GM18870 (cell line): ENCODE measurements at regions not wholly inside any gene's neighbourhood (a gene's known extent, or its start where the extent isn't known, plus 50 kb on each side); places are given as distances from the start of the nearest gene placed in this dataset.

Experiments
- ATAC-seq: cut with Tn5 transposase; IDR thresholded peaks from one replicate; pipeline ENCODE4 v1.9.1; 2021; ENCODE audit warnings: moderate library complexity; ENCODE audit not compliant: unreplicated experiment

GRCh38 chr5:74384851-74385250, 255.7 kb downstream of the ENC1 start:
- ATAC-seq: no peak

DNA sequence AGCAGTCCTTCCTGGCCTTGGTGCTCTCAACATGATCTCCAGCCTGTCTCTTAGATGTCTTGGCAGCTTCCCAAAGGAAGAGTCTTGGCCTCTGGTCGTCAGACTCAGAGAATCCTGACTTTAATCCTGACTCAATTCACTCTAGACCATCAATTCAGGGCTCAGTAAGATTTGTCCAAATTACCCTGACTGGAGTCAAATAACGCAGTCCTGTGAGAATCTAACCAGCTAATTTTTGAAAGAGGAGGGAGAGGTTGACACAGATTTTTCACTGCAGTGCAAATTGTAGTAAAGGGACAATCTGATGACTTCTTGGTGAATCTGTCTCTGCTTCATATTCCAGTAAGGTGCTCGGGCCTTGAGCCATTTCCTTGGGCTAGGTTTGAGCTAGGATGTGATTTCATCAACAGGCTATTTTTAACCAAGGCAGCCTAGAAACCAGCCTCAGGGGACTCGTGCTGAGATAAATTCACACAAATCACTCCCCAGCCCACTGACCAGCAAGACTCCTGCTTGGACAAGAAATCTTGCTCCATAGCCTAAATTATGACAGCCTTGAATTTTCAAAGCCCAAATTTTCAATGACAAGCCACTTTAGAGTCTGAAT, 257.4 kb downstream of the ENC1 start:
- ATAC-seq: no peak

DNA sequence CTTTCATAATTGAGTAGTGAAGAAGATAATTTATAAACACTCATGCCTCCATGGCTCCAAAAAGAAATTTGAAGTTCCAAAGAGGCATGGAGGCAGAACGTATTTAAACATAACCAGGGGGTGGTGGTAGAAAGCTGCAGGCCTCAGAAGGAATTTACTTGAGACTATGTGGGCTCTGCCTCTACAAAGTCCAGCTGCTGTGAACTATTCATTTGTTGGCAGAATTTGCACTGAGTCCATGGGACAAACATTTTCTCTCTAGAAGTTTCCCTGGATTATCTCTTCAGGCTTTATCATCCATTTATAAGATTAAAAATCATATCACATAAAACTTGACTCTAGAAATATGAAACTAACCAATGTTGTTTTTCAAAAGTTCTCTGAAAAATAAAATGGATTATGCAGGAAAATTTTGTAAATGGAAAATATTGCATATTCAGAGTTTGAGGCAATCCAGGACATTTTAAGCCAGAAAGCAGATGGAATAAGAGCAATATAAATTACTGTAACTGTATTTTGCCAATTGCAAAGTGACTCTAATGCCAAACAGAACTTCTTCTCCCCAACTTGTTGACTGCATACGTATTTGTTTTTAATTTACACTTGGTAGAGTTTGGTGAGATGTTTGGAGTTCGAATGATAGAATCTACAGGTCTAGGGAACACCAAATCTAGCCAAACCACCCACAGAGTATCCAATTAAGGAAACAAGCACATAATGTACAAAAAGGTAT, 258.2 kb downstream of the ENC1 start:
- no peak for ATAC-seq

DNA sequence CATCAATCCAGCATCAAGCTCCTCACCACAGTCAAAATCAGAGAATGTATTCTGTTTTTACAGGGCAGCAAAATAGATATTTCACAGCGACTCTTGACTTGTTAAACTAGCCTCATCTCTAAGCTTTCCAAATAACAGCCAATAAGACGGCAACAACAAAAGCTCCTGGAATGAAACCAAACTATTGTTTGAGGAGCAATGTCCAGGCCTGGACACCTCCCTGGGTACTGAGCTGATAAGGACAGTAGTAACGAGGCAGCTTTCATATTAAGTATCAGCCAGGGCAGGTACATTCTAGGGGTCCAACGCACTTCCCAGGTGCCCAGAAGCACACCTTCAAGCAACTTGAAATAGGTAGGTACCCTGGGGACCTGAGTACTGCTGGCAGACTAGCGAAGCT, 260.3 kb downstream of the ENC1 start:
- no peak for ATAC-seq

DNA sequence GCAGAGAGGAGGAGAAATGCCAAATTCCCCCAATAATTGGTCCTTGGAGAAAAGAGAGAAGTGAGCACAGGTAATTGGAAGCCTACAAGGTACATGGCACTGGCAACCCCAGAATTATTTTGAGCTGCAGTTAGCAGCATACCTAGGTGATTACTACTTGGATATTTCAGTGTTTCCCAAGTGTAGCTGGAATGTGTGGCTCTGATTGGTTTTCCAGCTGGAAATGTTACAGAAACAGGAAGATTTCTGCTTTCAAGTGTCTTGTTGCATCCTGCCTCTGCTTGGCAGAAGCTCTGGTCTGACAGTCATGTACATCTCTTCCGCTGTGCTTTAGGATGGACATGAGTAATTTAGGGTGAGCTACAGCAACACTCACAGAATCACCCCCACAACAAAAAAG, 262.1 kb downstream of the ENC1 start:
- no peak for ATAC-seq

DNA sequence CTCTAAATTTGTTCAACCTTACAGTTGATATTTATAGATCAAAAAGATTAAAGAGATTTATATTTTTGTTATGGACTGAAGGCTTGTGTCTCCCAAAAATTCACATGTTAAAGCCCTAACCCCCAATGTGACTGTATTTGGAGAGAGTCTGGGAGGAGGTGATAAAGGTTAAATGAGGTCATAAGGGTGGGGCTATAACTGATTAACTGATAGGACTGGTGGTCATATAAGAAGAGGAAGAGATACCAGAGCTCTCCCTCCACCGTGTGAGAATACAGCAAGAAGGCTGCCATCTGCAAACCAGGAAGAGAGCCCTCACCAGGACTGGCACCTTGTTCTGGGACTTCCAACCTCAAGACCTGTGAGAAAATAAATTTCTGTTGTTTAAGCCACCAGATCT, 264.3 kb downstream of the ENC1 start:
- no peak for ATAC-seq

DNA sequence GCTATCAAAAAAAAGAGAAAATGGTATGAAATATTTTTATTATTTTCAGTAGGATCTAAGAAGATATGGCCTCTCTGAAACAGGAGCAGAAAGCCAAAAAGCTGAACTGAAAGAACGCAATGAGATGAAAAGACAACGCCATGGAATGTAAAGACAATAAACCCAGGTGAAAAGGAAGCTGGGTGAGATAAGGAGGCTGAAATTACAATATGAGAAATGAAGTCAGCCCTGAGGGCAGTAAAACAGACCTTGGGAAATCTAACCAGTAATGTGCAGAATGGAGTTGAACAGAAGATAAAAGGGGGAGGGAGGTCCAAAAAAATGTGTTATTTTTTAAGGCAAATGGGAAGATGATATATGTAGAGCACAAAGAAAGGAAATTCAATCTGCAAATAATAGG, 265.3 kb downstream of the ENC1 start:
- no peak for ATAC-seq

DNA sequence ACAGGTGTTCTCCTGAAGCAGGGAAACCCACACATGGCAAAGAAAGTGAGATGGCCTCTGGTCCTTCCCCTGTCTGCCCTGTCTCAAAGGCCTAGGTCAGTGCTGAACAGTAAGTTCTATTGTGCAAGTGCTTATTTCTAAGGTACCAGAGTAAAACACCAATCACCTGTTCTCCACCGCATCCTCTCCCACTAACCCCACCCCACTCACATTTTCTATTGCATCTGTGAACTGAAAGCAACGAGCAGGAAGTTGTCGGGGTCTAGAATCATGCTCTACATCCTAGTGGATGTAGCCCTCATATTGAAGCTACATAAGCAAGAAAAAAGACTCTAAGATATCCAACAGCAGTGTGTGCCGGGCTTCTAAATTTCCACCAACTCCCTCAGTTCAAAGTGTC, 265.9 kb downstream of the ENC1 start:
- no peak for ATAC-seq

- no peak for ATAC-seq
Observed at GRCh38 chr5:74373076-74373475, 267.5 kb downstream of the ENC1 start.

DNA sequence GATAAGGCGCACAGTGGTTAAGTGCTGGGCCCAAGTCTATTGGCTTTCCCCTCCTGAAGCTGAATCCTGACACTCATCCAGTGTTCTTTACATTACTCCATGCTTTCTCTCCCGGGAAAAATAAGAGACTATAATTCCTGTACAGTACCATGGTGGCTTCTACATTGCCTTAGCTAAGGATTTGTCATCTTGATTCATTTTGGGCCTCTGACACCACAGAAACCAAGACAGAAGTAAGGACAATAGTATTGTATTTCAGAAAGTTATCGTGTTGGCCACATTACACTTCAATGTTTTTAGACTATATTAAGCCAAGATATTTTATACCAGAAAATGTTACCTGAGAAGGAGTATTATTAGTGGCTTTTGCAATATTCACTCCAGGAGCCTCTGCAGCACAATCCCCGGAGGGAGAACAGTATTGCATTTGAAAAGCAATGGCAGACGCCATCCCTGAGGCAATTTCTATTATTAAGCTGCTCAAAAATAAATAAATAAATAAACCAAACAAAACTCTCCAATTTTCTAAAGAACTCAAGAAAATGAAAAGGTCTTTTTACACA, 267.9 kb downstream of the ENC1 start:
- no peak for ATAC-seq

DNA sequence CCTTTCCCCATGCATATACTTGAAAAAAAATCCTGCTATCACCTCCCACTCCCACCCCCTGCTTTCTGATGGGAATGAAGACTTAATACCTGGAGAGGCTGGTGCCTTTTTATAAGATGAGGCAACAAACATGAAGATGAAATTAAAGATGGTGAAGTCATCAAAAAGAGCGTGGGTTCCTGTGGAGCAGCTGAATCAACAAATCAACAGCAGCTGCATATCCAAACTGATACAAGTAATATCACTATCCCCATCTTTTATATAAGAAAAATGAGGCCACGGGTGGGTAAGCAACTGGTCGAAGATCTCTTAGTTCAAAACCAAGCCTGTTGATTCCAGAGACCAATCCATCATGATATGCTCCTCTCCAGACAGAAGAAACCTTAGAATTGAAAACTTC, 268.5 kb downstream of the ENC1 start:
- ATAC-seq: no peak

DNA sequence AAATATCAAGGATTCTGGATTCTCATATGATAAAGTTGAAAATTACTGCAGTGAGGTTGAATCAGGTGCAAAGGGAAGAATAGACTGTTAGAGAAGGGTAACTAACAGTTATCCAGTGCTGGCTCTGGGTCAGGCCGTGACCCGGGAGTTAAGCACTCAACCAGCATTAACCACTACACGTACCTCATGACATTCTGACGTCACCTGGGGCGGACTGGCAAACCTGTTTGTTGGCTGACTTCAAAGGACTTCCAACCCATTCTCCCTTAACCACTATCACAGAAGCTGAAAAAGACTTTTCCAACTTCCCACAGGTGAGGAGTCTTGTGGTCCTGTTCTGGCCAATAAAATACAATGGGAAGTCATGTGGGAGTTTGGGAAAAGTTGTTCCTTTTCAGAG, 268.9 kb downstream of the ENC1 start:
- ATAC-seq: no peak

GRCh38 chr5:74370168-74370567, 270.4 kb downstream of the ENC1 start:
- no peak for ATAC-seq

GRCh38 chr5:74369173-74369572, 271.4 kb downstream of the ENC1 start:
- no peak for ATAC-seq

GRCh38 chr5:74367934-74368333, 272.6 kb downstream of the ENC1 start:
- ATAC-seq: no peak

GRCh38 chr5:74367241-74367733, 273.2 kb downstream of the ENC1 start:
- no peak for ATAC-seq

GRCh38 chr5:74365723-74366122, 274.8 kb downstream of the ENC1 start:
- no peak for ATAC-seq

GRCh38 chr5:74364507-74364906, 276.0 kb downstream of the ENC1 start:
- no peak for ATAC-seq

DNA sequence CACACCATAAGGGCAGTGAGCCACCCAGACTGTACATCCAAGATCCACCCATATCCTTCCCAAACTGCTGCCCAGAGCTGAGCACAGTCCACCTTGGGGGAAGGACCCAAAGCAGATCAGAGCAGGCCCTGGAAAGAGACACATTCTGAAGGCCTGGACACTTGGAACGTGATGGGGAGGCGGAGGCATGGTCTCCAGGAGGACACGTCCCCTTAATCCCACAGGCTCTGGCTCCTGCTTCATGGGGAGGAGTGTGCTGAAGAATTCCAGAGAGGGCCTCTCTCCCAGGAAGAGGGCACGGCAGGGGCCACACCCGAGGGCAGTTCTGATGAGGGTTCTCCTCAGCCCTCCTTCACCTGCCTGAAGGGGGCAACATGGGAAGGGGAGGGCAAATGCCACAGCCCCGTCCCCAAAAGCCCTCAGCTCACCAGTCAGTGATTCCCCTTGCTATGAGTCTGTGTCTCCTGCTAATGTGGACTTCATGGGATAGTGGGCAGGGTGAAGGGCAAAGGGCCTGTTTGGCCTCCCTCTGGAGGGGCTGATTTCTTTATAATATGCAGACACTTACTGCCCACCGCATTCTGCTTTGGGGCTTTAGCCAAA, 276.8 kb downstream of the ENC1 start:
- no peak for ATAC-seq

- no peak for ATAC-seq
Observed at GRCh38 chr5:74361406-74362358, 278.8 kb downstream of the ENC1 start.
